HG02588 (cell line): ENCODE measurements at regions not wholly inside any gene's neighbourhood (a gene's known extent, or its start where the extent isn't known, plus 50 kb on each side); places are given as distances from the start of the nearest gene placed in this dataset.
"Not testable (repeated sequence)": the region's sequence is repeated elsewhere in the genome, so short reads cannot be mapped to it uniquely, and the experiment has no call there.

Experiments
- ATAC-seq: cut with Tn5 transposase; IDR thresholded peaks from one replicate; pipeline ENCODE4 v1.9.1; 2021; ENCODE audit warnings: mild to moderate bottlenecking, moderate library complexity; ENCODE audit not compliant: unreplicated experiment

- ATAC-seq, result not testable (repeated sequence)
Measured at GRCh38 chr13:58958097-58958496, 1205.6 kb downstream of the DIAPH3 start.

GRCh38 chr13:58960888-58961287 is 1202.8 kb downstream of the DIAPH3 start:
- no peak for ATAC-seq

DNA sequence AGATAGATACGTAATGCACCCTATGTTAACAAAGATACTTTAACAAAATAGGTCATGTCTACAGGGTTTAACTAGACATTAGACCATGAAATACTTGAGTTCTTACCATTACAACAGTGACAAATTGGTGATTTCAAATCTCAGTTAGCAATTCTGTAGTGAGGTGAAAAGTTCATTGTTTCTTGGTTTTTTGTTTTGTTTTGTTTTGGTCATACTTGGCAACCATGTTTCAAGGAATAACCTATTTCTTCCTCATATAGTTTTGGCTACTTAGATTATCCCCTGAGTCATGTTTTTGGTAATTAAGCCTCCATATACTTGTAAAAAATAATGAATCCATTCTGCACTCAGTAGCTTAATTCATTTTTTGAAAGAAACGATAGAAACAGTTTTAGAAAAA is 1200.4 kb downstream of the DIAPH3 start:
- no peak for ATAC-seq

- ATAC-seq, result no peak
Measured at GRCh38 chr13:58964048-58964447, 1199.7 kb downstream of the DIAPH3 start.

GRCh38 chr13:58977085-58977484 is 1186.6 kb downstream of the DIAPH3 start:
- no peak for ATAC-seq

DNA sequence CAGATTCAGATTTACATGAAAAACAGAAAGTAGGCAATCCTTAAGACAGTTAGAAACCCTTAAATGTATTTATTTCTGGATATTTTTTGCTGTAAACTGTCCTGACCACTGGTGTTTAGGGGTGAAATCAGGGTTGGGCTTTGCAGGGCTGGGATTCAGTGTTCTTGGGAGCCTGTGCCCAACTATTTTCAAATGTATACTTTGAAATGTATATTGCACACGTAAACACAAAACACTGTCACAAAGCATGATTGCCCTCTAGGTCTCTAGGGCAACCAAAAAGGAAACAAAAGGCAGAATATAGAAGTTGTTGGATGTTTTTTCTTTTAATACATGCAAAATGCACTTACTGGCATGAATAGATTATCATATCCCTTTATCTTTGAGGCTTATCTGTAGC is 1185.4 kb downstream of the DIAPH3 start:
- ATAC-seq, result no peak

DNA sequence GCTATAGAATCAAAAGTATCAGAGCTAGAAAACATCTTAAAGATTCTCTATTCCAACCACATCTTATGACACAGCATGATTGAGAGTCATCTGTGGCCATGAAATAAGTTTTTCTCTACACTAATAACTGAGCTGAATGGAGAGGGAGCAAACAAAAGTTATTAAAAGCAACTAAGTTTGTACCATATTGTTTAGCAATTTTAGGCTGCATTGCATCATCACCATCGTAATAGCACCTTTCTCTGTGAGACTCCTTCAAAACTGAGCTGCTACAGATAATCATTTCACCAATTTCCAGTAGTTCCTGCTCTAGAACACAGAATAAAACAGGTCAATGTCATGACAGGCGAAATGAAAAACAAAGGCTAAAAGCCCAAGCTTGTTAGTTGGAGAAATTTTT is 1183.9 kb downstream of the DIAPH3 start:
- no peak for ATAC-seq

- no peak for ATAC-seq
Measured at GRCh38 chr13:58985845-58986244, 1177.9 kb downstream of the DIAPH3 start.

- ATAC-seq, result no peak
Measured at GRCh38 chr13:58989556-58989955, 1174.2 kb downstream of the DIAPH3 start.

DNA sequence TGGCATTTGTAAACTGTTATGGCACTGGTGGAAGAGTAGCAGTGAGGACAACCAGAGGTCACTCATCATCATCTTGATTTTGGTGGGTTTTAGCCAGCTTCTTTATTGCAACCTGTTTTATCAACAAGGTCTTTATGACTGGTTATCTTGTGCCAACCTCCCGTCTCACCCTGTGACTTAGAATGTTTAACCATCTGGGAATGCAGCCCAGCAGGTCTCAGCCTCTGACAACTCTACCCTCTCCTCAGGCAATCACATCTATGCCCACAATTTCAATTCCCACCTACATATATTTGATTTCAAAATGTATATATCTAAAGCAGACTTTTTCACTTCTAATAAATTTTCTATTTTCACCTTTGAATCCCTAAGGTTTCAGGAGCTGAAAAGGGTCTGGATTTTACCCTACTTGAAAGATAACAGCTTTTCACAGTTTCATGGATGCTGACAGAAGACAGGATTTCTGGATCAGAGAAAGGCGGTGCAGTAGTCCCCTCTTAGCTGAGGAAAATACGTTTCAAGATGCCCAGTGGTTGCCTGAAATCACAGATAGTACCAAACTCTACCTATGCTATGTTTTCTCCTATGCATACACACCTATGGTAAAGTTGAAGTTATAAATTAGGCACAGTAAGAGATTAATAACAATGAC is 1171.8 kb downstream of the DIAPH3 start:
- no peak for ATAC-seq

DNA sequence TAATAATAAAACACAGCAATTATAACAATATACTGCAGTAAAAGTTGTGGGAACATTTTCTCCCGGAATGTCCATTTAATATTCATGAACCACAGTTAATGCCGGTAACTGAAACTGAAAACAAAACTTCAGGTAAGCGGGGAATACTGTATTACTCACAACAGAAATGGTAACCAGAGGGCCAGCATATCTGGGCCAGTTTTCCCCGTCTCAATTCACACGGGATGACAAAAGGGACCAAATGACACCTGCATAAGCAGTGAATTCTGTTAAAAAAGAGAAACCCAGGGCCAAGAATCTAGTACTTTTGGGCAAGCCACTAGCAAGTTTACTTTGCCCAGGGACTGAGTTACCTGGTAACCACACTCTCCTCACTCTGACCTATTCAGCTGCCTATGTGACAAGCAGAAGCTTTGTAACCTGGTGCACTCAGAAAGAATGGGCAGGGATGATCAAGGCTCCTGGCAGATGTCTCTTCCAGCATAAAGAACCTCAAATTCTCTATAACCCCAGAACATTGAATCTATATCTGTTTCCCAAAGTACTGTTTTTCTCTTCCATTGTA is 1171.2 kb downstream of the DIAPH3 start:
- no peak for ATAC-seq

DNA sequence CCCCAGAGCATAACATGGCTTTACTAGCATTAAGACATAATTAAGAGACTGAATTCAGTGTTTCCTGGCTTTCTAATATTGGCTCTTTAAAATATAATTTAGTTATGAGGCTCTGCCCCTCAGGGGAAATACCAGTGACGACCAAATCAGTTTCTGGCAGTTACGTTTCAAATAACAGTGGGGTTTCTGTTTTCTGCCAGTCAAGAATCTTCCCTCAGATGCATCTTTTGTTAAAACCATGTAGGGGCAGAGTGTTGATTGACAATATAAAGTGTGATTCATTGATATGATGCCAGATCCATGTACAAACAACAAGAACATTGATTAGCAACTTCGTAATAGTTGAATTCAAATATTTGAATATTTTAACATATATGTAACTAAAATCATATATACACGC is 1169.7 kb downstream of the DIAPH3 start:
- no peak for ATAC-seq

GRCh38 chr13:58994777-58995176 is 1169.0 kb downstream of the DIAPH3 start:
- ATAC-seq, result no peak

GRCh38 chr13:58998716-58999115 is 1165.0 kb downstream of the DIAPH3 start:
- no peak for ATAC-seq

DNA sequence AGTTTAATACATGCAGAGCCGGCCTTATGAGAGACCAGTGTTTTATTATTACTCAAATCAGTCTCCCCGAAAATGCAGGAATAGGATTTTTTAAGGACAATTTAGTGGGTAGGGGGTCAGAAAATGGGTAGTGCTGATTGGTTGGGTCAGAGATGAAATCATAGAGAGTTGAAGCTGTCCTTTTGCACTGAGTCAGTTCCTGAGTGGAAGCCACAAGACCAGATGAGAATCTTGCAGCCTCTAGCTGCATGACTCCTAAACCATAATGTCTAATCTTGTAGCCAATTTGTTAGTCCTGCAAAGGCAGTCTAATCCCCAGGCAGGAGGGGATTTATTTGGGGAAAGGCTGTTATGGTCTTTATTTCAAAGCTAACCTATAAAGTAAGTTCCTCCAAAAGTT is 1163.9 kb downstream of the DIAPH3 start:
- no peak for ATAC-seq

- no peak for ATAC-seq
Measured at GRCh38 chr13:59000770-59001169, 1163.0 kb downstream of the DIAPH3 start.

GRCh38 chr13:59012731-59013130 is 1151.0 kb downstream of the DIAPH3 start:
- ATAC-seq, result no peak

DNA sequence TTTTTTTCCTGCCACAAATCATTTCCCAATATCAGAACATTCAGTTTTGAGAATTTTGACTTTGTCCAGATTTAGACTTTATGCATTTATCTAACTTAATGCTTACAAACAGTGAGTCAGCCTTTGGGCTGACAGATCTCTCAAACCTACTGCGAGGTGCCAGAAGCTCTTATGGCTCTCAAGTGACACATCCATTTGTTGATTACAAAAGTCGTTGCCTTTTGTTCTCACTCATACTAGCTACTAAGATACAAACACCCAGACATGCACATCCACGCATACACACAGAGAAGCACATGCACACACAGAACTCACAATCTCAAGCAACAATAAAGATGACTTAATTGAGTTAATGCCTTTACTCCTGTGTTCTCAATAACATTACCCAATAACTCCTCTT is 1147.5 kb downstream of the DIAPH3 start:
- no peak for ATAC-seq

- ATAC-seq, result no peak
Measured at GRCh38 chr13:59024434-59024833, 1139.3 kb downstream of the DIAPH3 start.

- ATAC-seq, result no peak
Measured at GRCh38 chr13:59034198-59034597, 1129.5 kb downstream of the DIAPH3 start.

- no peak for ATAC-seq
Measured at GRCh38 chr13:59038824-59039223, 1124.9 kb downstream of the DIAPH3 start.

DNA sequence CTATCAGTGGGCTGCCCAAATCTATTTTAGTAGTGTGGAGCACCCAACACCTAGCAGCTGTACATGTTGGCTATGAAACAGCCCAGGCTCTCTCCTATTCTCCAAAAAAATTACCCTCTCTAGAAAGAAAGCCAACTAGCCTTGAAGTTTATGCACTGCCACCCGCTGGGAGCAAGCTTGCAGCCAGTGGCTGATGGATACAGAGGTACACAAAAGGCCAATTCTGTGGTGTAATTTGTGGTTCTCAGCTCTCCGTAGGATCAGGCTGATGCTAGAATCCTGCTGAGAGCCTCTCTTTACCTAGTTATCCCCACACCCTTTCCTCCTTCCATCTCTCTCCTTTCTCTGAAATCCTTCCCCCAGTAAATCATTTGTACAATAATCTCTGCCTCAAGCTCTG is 1120.7 kb downstream of the DIAPH3 start:
- ATAC-seq, result no peak

- no peak for ATAC-seq
Measured at GRCh38 chr13:59047546-59047945, 1116.2 kb downstream of the DIAPH3 start.
